K562 (cell line): ENCODE measurements at regions not wholly inside any gene's neighbourhood (a gene's known extent, or its start where the extent isn't known, plus 50 kb on each side); places are given as distances from the start of the nearest gene placed in this dataset.
A peak's percentile ranks its signal among the peaks of the same experiment; 100 is the strongest.

Experiments used
- ATF1 ChIP-seq, 2 experiments: fragments of 450-650 bp in 1 of 2; IDR thresholded peaks; 2 replicates each; pipeline ENCODE4 v1.6.1; 2016; ENCODE audit warnings: missing compliant biosample characterization in 1 of 2, missing genetic modification characterization in 1 of 2
- COPS2 ChIP-seq: fragments of 450-650 bp; conservative IDR thresholded peaks from 2 replicates; pipeline ENCODE4 v1.6.1; 2016; ENCODE audit warnings: mild to moderate bottlenecking, moderate library complexity
- HMGXB4 ChIP-seq: sonication (generic); formaldehyde crosslinking; IDR thresholded peaks from 2 replicates; pipeline ENCODE4 v1.8.1; 2023; ENCODE audit warnings: mild to moderate bottlenecking, missing genetic modification reagents
- LEF1 ChIP-seq: fragments of 450-650 bp; IDR thresholded peaks from 2 replicates; pipeline ENCODE4 v1.6.1; 2016; ENCODE audit warnings: mild to moderate bottlenecking
- NFRKB ChIP-seq: fragments of 450-650 bp; IDR thresholded peaks from 2 replicates; pipeline ENCODE4 v1.6.1; 2016; ENCODE audit warnings: low read depth
- PML ChIP-seq: IDR thresholded peaks from 2 replicates; pipeline ENCODE4 v1.6.1; 2012; ENCODE audit warnings: low read length, inconsistent platforms
- POLR2A ChIP-seq: fragments of 450-650 bp; conservative IDR thresholded peaks from 2 replicates; pipeline ENCODE4 v1.6.1; 2016
- PPARD ChIP-seq: fragments of 250-450 bp; sonication (Bioruptor Pico); IDR thresholded peaks from 2 replicates; pipeline ENCODE4 v1.8.0; 2022; ENCODE audit warnings: inconsistent platforms, mild to moderate bottlenecking, moderate library complexity
- RAD51 ChIP-seq: fragments of 450-650 bp; IDR thresholded peaks from 2 replicates; pipeline ENCODE4 v1.7.1; 2016; ENCODE audit warnings: low read depth, mild to moderate bottlenecking, borderline replicate concordance
- RFX1 ChIP-seq: fragments of 450-650 bp; IDR thresholded peaks from 2 replicates; pipeline ENCODE4 v1.6.1; 2016; ENCODE audit warnings: mild to moderate bottlenecking, moderate library complexity
- SPI1 ChIP-seq: IDR thresholded peaks from 2 replicates; pipeline ENCODE4 v1.6.1; 2011; ENCODE audit warnings: low read depth, low read length, control low read depth, borderline replicate concordance
- SRSF1 ChIP-seq: fragments of 200-400 bp; formaldehyde crosslinking; IDR thresholded peaks from 2 replicates; pipeline ENCODE4 v1.6.1; 2017; ENCODE audit warnings: mild to moderate bottlenecking, low read depth, low read length, moderate library complexity
- SRSF9 ChIP-seq: fragments of 200-400 bp; formaldehyde crosslinking; IDR thresholded peaks from 2 replicates; pipeline ENCODE4 v1.6.1; 2017; ENCODE audit warnings: low read depth, low read length, borderline replicate concordance
- ZBTB7A ChIP-seq: IDR thresholded peaks from 2 replicates; pipeline ENCODE4 v1.6.1; 2011; ENCODE audit warnings: low read depth, mild to moderate bottlenecking, low read length, moderate library complexity, borderline replicate concordance; ENCODE audit not compliant: control insufficient read depth
- ZNF282 ChIP-seq: sonication (generic); formaldehyde crosslinking; IDR thresholded peaks from 2 replicates; pipeline ENCODE4 v1.8.1; 2023; ENCODE audit warnings: missing genetic modification reagents
- TF ChIP-seq, protein P1 (sequence below): sonication (generic); formaldehyde crosslinking; IDR thresholded peaks from 2 replicates; pipeline ENCODE4 v1.5.0; 2020; ENCODE audit warnings: missing genetic modification reagents
- TF ChIP-seq, protein P2 (sequence below), 2 experiments: fragments of 250-450 bp in 1 of 2; fragments of 450-650 bp in 1 of 2; sonication (Bioruptor Pico) in 1 of 2; IDR thresholded peaks; 2 replicates each; pipeline versions ENCODE4 v1.6.1 to v1.8.0; 2016 to 2021; ENCODE audit warnings: mild to moderate bottlenecking in 2 of 2, moderate library complexity in 2 of 2, missing compliant biosample characterization in 1 of 2, missing genetic modification characterization in 1 of 2
- TF ChIP-seq, protein P3 (sequence below): fragments of 250-450 bp; sonication (Bioruptor Pico); IDR thresholded peaks from 2 replicates; pipeline ENCODE4 v1.5.0; 2021; ENCODE audit warnings: mild to moderate bottlenecking, borderline replicate concordance
- TF ChIP-seq, protein P4 (sequence below): sonication (generic); formaldehyde crosslinking; IDR thresholded peaks from 2 replicates; pipeline ENCODE4 v1.8.1; 2023; ENCODE audit warnings: mild to moderate bottlenecking, missing genetic modification reagents

GRCh38 chr6:47414423-47415167 is 63.0 kb upstream of the CD2AP start (continued):
- TF ChIP-seq, protein P1, sequence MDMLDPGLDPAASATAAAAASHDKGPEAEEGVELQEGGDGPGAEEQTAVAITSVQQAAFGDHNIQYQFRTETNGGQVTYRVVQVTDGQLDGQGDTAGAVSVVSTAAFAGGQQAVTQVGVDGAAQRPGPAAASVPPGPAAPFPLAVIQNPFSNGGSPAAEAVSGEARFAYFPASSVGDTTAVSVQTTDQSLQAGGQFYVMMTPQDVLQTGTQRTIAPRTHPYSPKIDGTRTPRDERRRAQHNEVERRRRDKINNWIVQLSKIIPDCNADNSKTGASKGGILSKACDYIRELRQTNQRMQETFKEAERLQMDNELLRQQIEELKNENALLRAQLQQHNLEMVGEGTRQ, result no peak
- no peak for TF ChIP-seq COPS2
- TF ChIP-seq ZBTB7A, result no peak
- TF ChIP-seq RAD51, result 0 out of 2 replicates have a peak, but pooled peaks have one; percentile 8
- no peak for TF ChIP-seq PPARD (CRISPR knock-in tag)
- TF ChIP-seq, protein P2, sequence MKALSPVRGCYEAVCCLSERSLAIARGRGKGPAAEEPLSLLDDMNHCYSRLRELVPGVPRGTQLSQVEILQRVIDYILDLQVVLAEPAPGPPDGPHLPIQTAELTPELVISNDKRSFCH (CRISPR knock-in tag; IDR thresholded peaks at IDR 0.05), result no peak
- TF ChIP-seq, protein P2 (tag; IDR thresholded peaks at IDR 0.05), result 0 out of 2 replicates have a peak, but pooled peaks have one; percentile 35
- TF ChIP-seq NFRKB, result peak; percentile 91
- peak; percentile 31 for TF ChIP-seq RFX1
- peak; percentile 47; the same call in 1 of the 2 replicates for TF ChIP-seq HMGXB4 (CRISPR knock-in tag)
- TF ChIP-seq SRSF9, result no peak
- TF ChIP-seq, protein P3, sequence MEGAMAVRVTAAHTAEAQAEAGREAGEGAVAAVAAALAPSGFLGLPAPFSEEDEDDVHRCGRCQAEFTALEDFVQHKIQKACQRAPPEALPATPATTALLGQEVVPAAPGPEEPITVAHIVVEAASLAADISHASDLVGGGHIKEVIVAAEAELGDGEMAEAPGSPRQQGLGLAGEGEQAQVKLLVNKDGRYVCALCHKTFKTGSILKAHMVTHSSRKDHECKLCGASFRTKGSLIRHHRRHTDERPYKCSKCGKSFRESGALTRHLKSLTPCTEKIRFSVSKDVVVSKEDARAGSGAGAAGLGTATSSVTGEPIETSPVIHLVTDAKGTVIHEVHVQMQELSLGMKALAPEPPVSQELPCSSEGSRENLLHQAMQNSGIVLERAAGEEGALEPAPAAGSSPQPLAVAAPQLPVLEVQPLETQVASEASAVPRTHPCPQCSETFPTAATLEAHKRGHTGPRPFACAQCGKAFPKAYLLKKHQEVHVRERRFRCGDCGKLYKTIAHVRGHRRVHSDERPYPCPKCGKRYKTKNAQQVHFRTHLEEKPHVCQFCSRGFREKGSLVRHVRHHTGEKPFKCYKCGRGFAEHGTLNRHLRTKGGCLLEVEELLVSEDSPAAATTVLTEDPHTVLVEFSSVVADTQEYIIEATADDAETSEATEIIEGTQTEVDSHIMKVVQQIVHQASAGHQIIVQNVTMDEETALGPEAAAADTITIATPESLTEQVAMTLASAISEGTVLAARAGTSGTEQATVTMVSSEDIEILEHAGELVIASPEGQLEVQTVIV (CRISPR knock-in tag), result 0 out of 2 replicates have a peak, but pooled peaks have one; percentile 28
- no peak for TF ChIP-seq PML
- no peak for TF ChIP-seq SRSF1
- TF ChIP-seq, protein P4, sequence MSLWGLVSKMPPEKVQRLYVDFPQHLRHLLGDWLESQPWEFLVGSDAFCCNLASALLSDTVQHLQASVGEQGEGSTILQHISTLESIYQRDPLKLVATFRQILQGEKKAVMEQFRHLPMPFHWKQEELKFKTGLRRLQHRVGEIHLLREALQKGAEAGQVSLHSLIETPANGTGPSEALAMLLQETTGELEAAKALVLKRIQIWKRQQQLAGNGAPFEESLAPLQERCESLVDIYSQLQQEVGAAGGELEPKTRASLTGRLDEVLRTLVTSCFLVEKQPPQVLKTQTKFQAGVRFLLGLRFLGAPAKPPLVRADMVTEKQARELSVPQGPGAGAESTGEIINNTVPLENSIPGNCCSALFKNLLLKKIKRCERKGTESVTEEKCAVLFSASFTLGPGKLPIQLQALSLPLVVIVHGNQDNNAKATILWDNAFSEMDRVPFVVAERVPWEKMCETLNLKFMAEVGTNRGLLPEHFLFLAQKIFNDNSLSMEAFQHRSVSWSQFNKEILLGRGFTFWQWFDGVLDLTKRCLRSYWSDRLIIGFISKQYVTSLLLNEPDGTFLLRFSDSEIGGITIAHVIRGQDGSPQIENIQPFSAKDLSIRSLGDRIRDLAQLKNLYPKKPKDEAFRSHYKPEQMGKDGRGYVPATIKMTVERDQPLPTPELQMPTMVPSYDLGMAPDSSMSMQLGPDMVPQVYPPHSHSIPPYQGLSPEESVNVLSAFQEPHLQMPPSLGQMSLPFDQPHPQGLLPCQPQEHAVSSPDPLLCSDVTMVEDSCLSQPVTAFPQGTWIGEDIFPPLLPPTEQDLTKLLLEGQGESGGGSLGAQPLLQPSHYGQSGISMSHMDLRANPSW (CRISPR knock-in tag), result no peak
- TF ChIP-seq LEF1, result 0 out of 2 replicates have a peak, but pooled peaks have one; percentile 51
- TF ChIP-seq ATF1 (CRISPR knock-in tag; IDR thresholded peaks at IDR 0.05), result no peak
- TF ChIP-seq ATF1 (tag; IDR thresholded peaks at IDR 0.05), result 0 out of 2 replicates have a peak, but pooled peaks have one; percentile 24
- TF ChIP-seq POLR2A, result no peak
- TF ChIP-seq SPI1, result peak; percentile 97
- TF ChIP-seq ZNF282 (CRISPR knock-in tag), result no peak
